Epithelial cell of esophagus (primary cell): ENCODE measurements at regions not wholly inside any gene's neighbourhood (a gene's known extent, or its start where the extent isn't known, plus 50 kb on each side); places are given as distances from the start of the nearest gene placed in this dataset.

Experiments
- DNase-seq: peaks from one replicate; pipeline ENCODE4 v3.0.0; 2010; ENCODE audit warnings: low read depth
- H3K4me3 ChIP-seq: 2 replicates; pipeline ENCODE4 v1.5.1; 2011; ENCODE audit warnings: mild to moderate bottlenecking, low read length, control low read depth
- CTCF ChIP-seq: IDR thresholded peaks from 2 replicates; pipeline ENCODE4 v1.5.1; 2011; ENCODE audit warnings: low read depth, mild to moderate bottlenecking, low read length, control low read depth, inconsistent platforms; ENCODE audit not compliant: insufficient read depth; ENCODE audit errors: missing control alignments

- DNase-seq: peak; percentile 67
- no peak for TF ChIP-seq CTCF
- no peak overlapping the region for H3K4me3 ChIP-seq
Observed at GRCh38 chr3:189458528-189458927, 172.7 kb upstream of the TP63 start.

GRCh38 chr3:189459231-189459630 lies 172.0 kb upstream of the TP63 start:
- no peak overlapping the region for H3K4me3 ChIP-seq
- TF ChIP-seq CTCF: no peak
- no peak for DNase-seq

GRCh38 chr3:189460511-189460910 lies 170.7 kb upstream of the TP63 start:
- DNase-seq: no peak
- no peak for TF ChIP-seq CTCF
- H3K4me3 ChIP-seq: no peak overlapping the region

- DNase-seq: no peak
- no peak for TF ChIP-seq CTCF
- H3K4me3 ChIP-seq: no peak overlapping the region
Observed at GRCh38 chr3:189464799-189465198, 166.4 kb upstream of the TP63 start.

- no peak for TF ChIP-seq CTCF
- H3K4me3 ChIP-seq: no peak overlapping the region
- DNase-seq: no peak
Observed at GRCh38 chr3:189466004-189466403, 165.2 kb upstream of the TP63 start.

- DNase-seq: no peak
- TF ChIP-seq CTCF: no peak
- no peak overlapping the region for H3K4me3 ChIP-seq
Observed at GRCh38 chr3:189467451-189467850, 163.7 kb upstream of the TP63 start.

- no peak for DNase-seq
- TF ChIP-seq CTCF: no peak
- H3K4me3 ChIP-seq: no peak overlapping the region
Observed at GRCh38 chr3:189474944-189475343, 156.2 kb upstream of the TP63 start.
